ENCODE measurements at regions not wholly inside any gene's neighbourhood (a gene's known extent, or its start where the extent isn't known, plus 50 kb on each side); places are given as distances from the start of the nearest gene placed in this dataset.
"Not testable (repeated sequence)": the region's sequence is repeated elsewhere in the genome, so short reads cannot be mapped to it uniquely, and the experiment has no call there.

DNA sequence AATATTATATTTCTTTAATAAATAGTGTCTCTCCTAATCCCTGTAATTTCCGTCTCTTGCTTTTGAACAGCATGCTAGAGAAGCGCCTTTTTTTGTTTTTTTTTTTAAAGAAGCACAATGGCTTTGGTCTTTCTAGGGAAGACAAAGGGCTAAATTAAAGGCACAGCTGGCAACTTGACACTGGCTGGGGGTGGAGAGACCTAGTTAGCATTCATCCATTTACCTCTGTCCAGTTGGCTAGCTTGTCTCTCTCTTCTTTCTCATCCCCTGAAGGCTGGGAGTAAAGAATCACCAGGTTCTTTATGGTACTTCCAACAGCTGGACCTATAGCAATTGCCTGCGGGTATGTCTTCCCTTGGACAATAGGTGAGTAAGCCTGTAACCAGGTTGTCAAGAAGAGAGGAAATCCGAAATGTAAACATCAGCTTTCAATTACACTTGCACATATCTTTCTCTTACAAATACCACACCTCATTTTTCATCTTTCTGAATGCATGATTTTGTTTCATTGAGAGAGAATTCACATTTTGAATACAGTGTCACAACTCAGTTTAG is 178.4 kb upstream of the GPR101 start:
- no peak for DNase-seq (ENCODE audit: extremely low spot score)
- Histone ChIP-seq H3K36me3 (ENCODE audit: insufficient read depth) (no peaks in the 10 kb centered on the region), H3K4me3 (ENCODE audit: low read depth, low read length) (no peak overlapping the region), H3K4me1 (ENCODE audit: insufficient read depth) (no peaks in the 10 kb centered on the region), H3K27ac (ENCODE audit: low read depth) (no peak overlapping the region)
- 46% methylated on average over 4 of the region's 4 CpGs for WGBS

DNA sequence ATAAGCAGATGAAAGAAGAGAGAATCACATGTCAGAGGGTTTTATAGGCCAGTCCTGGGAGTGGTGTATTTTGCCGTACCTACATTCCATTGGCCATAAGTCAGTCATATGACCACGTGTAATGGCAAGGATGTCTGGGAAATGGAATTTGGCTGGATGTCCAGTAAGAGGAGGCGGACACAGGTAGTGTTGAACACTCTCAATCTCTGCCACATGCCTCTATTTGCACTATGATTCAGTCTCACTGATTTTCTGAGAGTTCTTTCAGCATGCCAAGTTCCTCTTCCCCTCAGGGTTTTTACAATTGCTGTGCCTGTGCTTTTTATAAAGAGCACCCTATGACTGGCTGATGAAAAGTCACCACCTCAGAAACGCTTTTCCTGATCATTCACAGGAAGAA is 164.2 kb upstream of the GPR101 start:
- Histone ChIP-seq H3K36me3 (ENCODE audit: insufficient read depth) (no peaks in the 10 kb centered on the region), H3K4me3 (ENCODE audit: low read depth, low read length) (no peak overlapping the region), H3K4me1 (ENCODE audit: insufficient read depth) (no peaks in the 10 kb centered on the region), H3K27ac (ENCODE audit: low read depth) (no peak overlapping the region)
- WGBS, result 65% methylated on average over 4 of the region's 4 CpGs
- no peak for DNase-seq (ENCODE audit: extremely low spot score)

DNA sequence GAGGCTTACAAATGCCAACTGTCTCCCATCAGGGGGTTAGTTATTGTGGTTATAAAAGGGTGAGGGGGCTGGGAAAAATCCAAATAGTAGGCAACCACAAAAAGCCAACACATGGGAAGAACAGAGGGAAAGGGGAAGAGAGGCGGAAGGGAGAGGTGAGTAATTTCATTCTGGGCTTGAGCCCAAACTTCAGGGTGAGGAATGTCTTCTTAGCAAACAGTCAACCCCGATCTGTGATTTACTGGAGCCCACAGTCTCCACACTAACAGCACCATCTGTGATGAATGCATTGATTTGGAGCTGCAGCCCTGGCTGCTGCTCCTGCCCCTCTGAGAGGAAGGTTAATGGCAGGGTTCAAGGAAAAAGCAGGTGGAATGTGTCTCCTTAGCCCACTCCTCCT is 162.2 kb upstream of the GPR101 start:
- no peak overlapping the region for H3K27ac ChIP-seq (ENCODE audit: low read depth)
- no peaks in the 10 kb centered on the region for H3K36me3 ChIP-seq (ENCODE audit: insufficient read depth)
- 24% methylated on average over 2 of the region's 2 CpGs for WGBS
- H3K4me1 ChIP-seq (ENCODE audit: insufficient read depth), result no peaks in the 10 kb centered on the region
- H3K4me3 ChIP-seq (ENCODE audit: low read depth, low read length), result no peak overlapping the region
- DNase-seq (ENCODE audit: extremely low spot score), result no peak

DNA sequence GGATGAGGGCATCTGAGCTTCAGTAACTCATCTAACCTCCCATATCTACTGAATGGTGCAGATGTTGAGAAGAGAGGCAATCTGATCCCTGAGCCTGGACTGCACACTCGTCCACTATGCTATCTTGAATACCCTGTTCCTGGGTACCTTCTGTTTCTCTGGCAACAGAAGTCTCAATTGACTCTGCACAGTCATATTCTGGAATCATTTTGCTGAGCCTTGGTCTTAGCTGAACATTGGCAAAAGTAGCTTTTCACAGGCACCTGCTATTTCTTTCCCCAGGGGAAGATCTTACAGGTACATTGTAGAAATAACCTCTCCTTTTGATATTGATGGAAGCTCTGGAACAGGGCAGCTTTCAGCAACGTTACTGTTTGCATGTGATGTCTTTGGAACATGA is 161.5 kb upstream of the GPR101 start:
- Histone ChIP-seq H3K4me3 (ENCODE audit: low read depth, low read length) (no peak overlapping the region), H3K4me1 (ENCODE audit: insufficient read depth) (no peaks in the 10 kb centered on the region), H3K36me3 (ENCODE audit: insufficient read depth) (no peaks in the 10 kb centered on the region), H3K27ac (ENCODE audit: low read depth) (no peak overlapping the region)
- WGBS, result 23% methylated on average over 2 of the region's 2 CpGs
- DNase-seq (ENCODE audit: extremely low spot score), result no peak

DNA sequence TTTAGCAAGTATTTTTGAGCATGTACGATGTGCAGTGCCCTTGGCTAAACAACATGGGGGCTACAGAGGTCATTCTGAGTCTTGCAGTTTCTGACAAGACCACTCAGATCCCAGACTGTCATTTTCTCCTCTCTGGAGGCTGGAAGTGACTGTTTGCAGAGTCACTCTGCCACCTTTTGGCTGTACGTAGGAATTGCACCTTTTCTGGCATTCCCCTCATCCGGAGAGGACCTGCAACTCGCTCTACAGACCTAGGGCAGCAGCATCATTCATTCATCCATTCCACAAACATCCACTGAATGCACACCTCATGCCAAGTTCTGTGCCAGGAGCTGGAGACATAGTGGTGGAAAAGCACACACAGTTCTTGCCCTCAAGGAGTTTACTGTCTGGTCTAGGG is 160.4 kb upstream of the GPR101 start:
- no peak for DNase-seq (ENCODE audit: extremely low spot score)
- H3K4me3 ChIP-seq (ENCODE audit: low read depth, low read length), result no peak overlapping the region
- WGBS, result 7% methylated on average over 4 of the region's 4 CpGs
- no peaks in the 10 kb centered on the region for H3K4me1 ChIP-seq (ENCODE audit: insufficient read depth)
- no peaks in the 10 kb centered on the region for H3K36me3 ChIP-seq (ENCODE audit: insufficient read depth)
- H3K27ac ChIP-seq (ENCODE audit: low read depth), result no peak overlapping the region

DNA sequence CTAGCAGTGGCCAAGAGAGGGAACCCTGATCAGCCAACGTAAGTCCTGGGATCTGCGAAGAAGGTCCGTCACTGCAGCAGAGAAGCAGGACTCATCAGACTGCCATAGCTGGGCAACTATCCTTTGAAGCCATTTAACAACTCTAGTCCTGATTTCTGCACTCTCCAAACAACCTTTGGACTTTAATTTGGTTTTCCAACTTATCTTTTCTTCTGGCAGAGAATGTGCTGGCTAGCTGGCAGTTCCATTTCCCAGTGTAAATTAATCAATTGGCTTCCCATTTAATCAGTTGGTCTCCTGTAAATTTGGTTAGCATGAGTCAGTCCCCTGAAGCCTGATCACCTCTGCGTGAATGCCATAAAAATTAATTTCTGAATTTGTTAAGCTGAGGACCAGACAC is 153.7 kb upstream of the GPR101 start:
- WGBS, result 81% methylated on average over 4 of the region's 4 CpGs
- Histone ChIP-seq H3K27ac (ENCODE audit: low read depth) (no peak overlapping the region), H3K4me3 (ENCODE audit: low read depth, low read length) (no peak overlapping the region), H3K36me3 (ENCODE audit: insufficient read depth) (no peaks in the 10 kb centered on the region), H3K4me1 (ENCODE audit: insufficient read depth) (no peaks in the 10 kb centered on the region)
- DNase-seq (ENCODE audit: extremely low spot score), result no peak

DNA sequence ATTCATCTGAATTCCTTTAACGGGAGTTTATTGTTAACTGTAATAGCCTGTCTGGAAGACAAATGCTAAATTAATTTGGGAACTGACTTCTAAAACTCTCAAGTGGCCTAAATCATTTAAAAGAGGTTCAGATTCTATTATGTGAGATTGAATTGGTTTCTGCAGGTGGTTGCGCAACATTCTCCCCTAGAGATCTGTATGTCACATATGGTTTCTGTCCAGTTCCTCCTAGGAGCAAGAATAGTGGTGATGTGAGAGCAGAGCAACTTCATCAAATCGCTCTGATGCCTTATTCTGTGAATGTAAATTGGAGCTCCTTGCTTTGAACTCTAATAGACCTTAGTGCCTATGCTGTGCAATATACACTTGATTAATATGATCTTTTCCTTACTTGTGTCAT is 144.6 kb upstream of the GPR101 start:
- DNase-seq (ENCODE audit: extremely low spot score), result no peak
- H3K4me1 ChIP-seq (ENCODE audit: insufficient read depth), result no peaks in the 10 kb centered on the region
- H3K27ac ChIP-seq (ENCODE audit: low read depth), result no peak overlapping the region
- WGBS, result 48% methylated on average over 3 of the region's 3 CpGs
- H3K36me3 ChIP-seq (ENCODE audit: insufficient read depth), result no peaks in the 10 kb centered on the region
- H3K4me3 ChIP-seq (ENCODE audit: low read depth, low read length), result no peak overlapping the region

DNA sequence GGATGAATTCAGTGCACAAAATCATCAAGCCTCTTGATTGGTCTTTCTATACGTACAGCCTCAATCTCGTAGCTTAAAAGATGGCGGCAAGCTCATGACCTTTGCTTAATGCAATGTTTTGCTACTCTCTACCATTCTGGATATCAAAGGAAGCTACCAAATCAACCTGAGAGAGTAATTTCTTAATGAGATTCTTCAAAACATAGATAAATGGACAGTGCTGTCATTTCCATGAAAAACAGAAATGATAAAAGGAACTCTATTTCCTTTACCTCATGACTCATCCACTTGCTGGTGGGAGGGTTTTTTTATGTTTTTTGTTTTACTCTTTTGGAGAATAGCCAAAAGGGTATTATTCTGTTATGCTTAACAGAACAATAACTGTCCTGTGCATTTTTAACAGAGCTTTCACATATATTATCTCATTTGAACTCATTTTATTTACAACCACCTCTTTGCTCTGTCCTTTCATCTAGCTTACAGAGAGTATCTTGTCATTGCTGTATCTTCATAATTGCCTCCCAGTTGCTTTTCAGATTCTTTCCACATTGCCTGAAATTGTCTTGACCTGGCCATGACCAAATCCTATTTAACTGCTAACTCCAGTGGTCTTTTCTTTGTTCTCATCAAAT is 138.6 kb upstream of the GPR101 start:
- no peaks in the 10 kb centered on the region for H3K4me1 ChIP-seq (ENCODE audit: insufficient read depth)
- DNase-seq (ENCODE audit: extremely low spot score), result no peak
- 89% methylated on average over 3 of the region's 3 CpGs for WGBS
- no peak overlapping the region for H3K4me3 ChIP-seq (ENCODE audit: low read depth, low read length)
- no peak overlapping the region for H3K27ac ChIP-seq (ENCODE audit: low read depth)
- no peaks in the 10 kb centered on the region for H3K36me3 ChIP-seq (ENCODE audit: insufficient read depth)

DNA sequence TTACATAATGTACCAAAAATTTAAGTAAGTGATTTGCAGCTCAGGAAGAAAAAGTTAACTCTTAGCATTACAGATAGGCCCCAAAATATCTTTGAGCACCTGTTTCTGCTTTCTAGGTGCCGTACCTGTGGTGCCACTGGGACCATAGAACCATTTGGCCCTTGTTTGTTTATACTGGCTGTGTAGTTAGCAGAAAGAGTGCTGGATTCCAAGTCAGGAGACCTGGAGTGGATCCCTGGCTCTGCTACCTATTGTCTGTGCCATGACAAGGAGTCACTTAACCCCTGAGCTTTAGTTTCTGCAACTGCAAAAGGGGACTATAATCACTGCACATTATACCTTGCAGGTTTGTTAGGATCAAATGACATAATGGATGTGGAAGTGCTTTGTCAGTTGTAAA is 137.8 kb upstream of the GPR101 start:
- 74% methylated on average over 1 of the region's 1 CpG for WGBS
- Histone ChIP-seq H3K4me1 (ENCODE audit: insufficient read depth) (no peaks in the 10 kb centered on the region), H3K27ac (ENCODE audit: low read depth) (no peak overlapping the region), H3K36me3 (ENCODE audit: insufficient read depth) (no peaks in the 10 kb centered on the region), H3K4me3 (ENCODE audit: low read depth, low read length) (no peak overlapping the region)
- DNase-seq (ENCODE audit: extremely low spot score), result no peak

DNA sequence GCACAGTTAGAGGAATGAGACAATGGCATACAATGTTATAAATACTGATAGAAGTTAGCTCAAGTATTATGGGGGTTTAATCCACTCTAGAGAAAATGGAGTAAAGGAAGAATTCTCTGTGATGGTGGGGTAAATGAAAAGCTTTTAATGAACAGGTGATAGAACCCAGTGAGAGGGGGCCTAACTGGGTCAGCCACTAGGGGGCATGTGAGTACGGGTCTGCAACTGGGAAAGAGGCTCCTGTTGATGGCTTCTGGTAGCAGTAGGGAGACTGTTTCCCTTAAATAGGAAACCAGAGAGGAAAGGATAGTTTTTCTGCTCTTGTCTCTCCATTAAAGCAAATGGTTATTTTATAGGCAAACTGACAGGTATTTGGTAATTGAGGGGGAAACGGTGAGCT is 132.8 kb upstream of the GPR101 start:
- H3K27ac ChIP-seq (ENCODE audit: low read depth), result no peak overlapping the region
- DNase-seq (ENCODE audit: extremely low spot score), result no peak
- H3K4me1 ChIP-seq (ENCODE audit: insufficient read depth), result no peaks in the 10 kb centered on the region
- no peak overlapping the region for H3K4me3 ChIP-seq (ENCODE audit: low read depth, low read length)
- H3K36me3 ChIP-seq (ENCODE audit: insufficient read depth), result no peaks in the 10 kb centered on the region
- WGBS, result 39% methylated on average over 2 of the region's 2 CpGs

DNA sequence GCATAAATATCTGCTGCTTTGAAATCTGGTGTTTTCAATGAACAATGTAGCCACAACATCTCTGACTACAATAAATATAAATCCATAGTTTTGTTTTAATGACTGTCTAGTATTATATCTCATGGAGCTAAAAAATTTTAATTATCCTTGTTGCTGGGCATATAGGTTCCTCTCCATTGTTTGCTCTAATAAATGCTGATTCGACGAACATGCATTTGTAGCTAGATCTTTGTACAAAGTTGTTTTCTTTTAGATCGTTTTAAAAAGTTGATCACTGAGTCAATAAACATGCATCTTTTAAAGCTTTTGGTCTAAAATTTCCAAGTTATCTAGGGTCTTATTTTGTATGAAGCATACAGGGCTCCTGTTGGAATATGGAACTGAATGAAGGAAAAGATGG is 130.5 kb upstream of the GPR101 start:
- Histone ChIP-seq H3K4me3 (ENCODE audit: low read depth, low read length) (no peak overlapping the region), H3K4me1 (ENCODE audit: insufficient read depth) (no peaks in the 10 kb centered on the region), H3K27ac (ENCODE audit: low read depth) (no peak overlapping the region), H3K36me3 (ENCODE audit: insufficient read depth) (no peaks in the 10 kb centered on the region)
- 60% methylated on average over 3 of the region's 3 CpGs for WGBS
- DNase-seq (ENCODE audit: extremely low spot score), result no peak

DNA sequence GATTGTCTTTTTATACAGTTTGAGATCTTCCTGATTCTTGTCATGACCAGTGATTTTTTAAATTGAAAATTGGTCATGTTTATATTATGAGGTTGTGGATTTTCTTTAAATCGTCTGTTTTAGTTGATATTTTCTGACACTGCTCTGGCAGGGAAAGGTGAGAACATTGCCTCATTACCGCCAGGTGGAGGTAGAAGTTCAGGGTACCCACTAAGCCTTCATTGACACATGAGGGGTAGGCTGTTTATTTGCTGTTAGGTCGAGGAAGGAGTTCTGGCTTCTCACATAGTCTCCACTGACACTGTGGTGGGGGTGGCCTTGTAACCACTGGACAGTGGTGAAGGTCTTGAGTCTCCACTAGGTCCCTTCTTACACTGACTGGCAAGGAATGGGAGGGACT is 117.6 kb upstream of the GPR101 start:
- H3K36me3 ChIP-seq (ENCODE audit: insufficient read depth), result no peaks in the 10 kb centered on the region
- no peak overlapping the region for H3K27ac ChIP-seq (ENCODE audit: low read depth)
- no peak overlapping the region for H3K4me3 ChIP-seq (ENCODE audit: low read depth, low read length)
- DNase-seq (ENCODE audit: extremely low spot score), result no peak
- H3K4me1 ChIP-seq (ENCODE audit: insufficient read depth), result no peaks in the 10 kb centered on the region
- 26% methylated on average over 3 of the region's 3 CpGs for WGBS

DNA sequence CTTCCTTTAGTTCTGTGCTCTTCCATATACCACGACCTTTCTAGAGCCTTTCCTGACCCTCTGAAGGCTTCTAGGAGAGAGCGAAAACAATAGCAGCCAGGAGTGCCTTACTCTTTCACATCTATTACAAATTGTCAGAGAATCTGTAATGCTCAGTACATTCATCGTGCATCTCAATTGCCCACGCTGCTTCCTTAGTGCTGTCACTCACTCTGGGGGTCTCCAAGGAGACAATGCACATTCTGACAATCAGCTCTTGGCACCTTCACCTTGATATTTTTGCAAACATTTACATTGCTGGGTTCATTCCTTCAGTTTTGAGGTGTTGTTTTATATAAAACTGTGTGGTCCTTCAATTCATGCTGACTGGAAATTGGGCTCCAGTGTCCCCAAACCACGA is 110.1 kb upstream of the GPR101 start:
- Histone ChIP-seq H3K4me1 (ENCODE audit: insufficient read depth) (no peaks in the 10 kb centered on the region), H3K27ac (ENCODE audit: low read depth) (no peak overlapping the region), H3K36me3 (ENCODE audit: insufficient read depth) (no peaks in the 10 kb centered on the region), H3K4me3 (ENCODE audit: low read depth, low read length) (no peak overlapping the region)
- 77% methylated on average over 5 of the region's 5 CpGs for WGBS
- no peak for DNase-seq (ENCODE audit: extremely low spot score)

DNA sequence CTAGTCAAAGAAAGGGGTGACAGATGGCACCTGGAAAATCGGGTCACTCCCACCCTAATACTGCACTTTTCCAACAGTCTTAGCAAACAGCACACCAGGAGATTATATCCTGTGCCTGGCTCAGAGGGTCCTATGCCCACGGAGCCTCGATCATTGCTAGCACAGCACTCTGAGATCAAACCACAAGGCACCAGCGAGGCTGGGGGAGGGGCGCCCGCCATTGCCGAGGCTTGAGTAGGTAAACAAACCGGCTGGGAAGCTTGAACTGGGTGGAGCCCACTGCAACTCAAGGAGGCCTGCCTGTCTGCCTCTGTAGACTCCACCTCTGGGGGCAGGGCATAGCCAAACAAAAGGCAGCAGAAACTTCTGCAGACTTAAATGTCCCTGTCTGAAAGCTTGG is 88.9 kb upstream of the GPR101 start:
- not testable (repeated sequence) for DNase-seq (ENCODE audit: extremely low spot score); H3K4me1 ChIP-seq (ENCODE audit: insufficient read depth); H3K27ac ChIP-seq (ENCODE audit: low read depth); H3K36me3 ChIP-seq (ENCODE audit: insufficient read depth); H3K4me3 ChIP-seq (ENCODE audit: low read depth, low read length)
- 95% methylated on average over 7 of the region's 8 CpGs for WGBS

DNA sequence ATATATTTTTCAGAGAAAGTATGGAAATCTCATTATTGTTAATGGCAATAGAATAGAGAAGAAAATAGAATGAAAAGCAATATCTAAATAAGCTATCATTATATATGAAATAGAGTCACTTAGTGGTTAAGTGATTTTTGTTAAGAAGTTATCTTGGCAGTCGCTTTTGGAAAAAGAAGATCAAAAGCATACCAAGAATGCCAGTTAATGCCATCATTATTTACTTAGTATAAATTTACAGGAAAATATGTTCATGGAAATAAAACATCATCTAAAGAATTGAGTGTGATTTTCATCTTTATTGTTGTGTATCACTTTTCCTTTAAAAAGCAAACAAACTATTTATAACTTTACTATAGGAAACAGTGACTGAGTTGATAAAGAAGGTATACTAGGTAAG is 85.3 kb upstream of the GPR101 start:
- WGBS, result 39% methylated on average over 1 of the region's 1 CpG
- no peak overlapping the region for H3K27ac ChIP-seq (ENCODE audit: low read depth)
- H3K4me3 ChIP-seq (ENCODE audit: low read depth, low read length), result no peak overlapping the region
- H3K36me3 ChIP-seq (ENCODE audit: insufficient read depth), result no peaks in the 10 kb centered on the region
- DNase-seq (ENCODE audit: extremely low spot score), result no peak
- no peaks in the 10 kb centered on the region for H3K4me1 ChIP-seq (ENCODE audit: insufficient read depth)
